GM18870 (cell line): ENCODE measurements at regions not wholly inside any gene's neighbourhood (a gene's known extent, or its start where the extent isn't known, plus 50 kb on each side); places are given as distances from the start of the nearest gene placed in this dataset.

Experiments used
- ATAC-seq: cut with Tn5 transposase; IDR thresholded peaks from one replicate; pipeline ENCODE4 v1.9.1; 2021; ENCODE audit warnings: moderate library complexity; ENCODE audit not compliant: unreplicated experiment

DNA sequence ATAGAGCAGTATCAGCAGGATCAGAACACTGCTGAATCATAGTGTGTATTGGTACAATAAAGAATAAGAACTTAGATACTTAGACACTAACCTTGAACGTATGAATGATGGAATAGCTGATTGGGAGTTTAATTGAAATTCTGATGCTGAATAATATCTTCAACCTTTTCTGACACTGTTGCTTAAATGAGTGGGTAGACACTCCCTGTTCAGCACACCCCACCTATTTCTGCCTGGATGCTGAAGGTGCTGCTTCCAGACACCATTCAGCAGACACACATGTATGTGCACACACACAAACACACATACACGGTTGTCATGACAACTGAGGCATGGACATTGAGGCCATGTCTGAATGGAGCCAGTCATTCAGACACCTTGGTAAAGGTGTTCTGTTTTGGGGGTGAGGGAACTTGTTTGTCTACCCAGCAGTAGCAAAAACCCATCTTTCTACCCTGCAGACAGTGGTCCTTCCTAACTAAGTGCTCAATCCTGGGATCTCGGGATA, 54.3 kb downstream of the TMEM215 start:
- no peak for ATAC-seq

DNA sequence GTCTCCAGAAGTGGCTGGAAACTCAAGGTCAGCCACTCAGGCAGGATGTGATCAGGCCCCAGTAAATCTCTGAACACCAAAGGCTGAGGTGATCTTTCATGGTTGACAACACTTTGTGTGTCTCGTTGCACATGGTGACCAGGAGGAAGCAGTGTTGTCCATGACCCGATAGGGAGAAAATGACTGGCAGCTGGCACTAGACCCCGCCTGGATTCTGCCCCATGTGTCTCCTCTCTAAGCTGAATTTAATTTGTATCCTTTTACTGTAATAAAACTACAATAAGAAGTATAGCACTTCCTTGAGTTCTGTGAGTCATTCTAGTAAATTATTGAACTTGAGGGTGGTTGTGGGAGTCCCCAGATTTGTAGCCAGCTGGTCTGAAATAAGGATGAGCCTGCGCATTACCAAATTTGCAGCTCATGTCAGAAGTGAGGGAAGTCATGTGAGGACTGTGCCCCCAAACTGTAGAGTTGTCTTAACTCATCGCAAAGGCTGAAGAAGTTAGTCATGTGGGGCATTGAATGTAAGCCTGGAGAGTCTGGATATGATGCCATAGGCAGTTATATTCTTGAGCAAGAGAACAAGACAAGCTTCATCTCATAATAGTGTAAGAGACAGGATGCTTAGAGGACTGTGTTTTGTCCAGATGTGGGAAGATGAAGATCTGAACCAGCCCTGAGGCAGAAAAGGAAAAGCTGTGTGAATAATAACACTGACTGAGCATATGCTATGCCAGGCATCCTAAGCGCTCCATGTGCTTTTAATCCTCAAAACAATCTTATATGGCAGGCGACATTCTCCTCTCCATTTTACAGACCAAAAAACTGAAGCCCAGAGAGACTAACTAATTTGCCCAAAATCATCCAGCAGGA, 55.9 kb downstream of the TMEM215 start:
- ATAC-seq = peak; percentile 74

DNA sequence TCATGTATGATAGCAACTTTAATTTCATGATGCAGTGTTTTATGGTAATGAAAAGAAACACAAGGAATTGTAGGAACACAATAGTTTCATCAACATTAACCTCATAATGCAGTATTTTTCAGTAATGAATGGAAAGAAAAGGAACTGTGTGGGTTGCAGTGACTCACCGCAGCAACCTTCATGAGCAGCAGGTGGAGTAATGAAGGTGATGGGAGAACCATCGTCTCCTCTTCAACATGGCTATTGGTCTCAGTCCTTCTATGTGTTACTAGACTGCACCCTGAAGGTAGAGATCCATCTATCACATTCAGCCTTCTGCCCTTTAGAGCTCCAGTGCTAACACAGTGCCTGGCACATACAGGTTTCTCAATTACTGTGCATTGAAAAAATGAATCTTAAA, 58.0 kb downstream of the TMEM215 start:
- ATAC-seq = no peak

DNA sequence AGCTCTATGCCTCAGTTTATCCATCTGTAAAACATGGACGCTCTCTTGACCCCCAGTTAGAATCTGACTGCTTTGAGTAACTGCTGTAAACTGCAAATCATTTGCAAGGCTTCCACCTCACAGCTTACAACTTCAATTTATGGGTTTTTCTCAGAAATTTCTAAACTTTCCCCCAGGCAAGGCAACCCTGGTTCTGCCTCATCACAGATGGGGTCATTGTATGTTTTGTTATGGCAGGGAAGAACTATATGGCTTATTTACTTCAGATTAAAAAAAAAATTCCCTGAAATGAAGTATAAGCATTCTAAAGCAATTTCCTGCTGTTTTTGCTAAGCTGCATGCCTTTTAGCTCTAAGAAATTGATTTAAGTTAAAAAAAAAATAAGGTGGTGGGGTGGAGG, 60.0 kb downstream of the TMEM215 start:
- ATAC-seq = no peak

DNA sequence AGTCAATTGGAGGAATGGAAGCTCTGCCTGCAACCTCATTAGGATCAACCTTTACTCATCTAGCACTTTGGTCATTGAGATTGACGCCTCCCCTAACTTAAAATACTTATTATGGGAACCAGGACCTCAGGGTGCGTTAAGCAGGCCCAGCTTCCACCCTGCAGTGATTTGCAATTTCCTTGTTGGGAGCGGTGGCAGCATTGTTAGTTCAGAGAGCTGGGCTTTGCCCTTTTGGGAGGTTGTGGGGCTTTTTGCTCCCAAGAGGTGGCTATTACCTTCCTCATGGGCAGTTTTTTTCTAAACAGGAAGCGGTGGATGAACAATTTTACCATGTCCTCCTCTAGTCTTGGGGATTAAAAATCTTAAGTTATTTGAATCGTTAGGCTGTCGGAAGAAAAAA, 60.9 kb downstream of the TMEM215 start:
- ATAC-seq = no peak

DNA sequence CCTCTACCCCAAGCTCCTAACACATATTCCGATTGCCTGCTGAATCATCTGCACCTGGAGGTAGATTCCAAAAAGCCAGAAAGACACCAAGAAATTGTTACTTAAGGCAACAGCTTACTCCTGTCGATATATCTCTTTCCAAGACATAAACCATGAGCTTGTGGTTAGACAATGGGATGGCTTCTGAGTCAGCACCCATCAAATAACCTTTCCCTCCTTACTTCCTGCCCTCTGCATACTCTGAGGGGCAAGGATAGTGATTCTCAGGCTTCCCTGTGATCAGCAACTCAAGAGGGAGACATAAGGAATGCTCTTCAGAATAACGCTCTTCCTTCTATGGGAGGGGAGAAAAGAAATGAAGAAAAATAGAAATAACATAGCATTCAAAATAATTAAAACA, 70.9 kb downstream of the TMEM215 start:
- no peak for ATAC-seq

DNA sequence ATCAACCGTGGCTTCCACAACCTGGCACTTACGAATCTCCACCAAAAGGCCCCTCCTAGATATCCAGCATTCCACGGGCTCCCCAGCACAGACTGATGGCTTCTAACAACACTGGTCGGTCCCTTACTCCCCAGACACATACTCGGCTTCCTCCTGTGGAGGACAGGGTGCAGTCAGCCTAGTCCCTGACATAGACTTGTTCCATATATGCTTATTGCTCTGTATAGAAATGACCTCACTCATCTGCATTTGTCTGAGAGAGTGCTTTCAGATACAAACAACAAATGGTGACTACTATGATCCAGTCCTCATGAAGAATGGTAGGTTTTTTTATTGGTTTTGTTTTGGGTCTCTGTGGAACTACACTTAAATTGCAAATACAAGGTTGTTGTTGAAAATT, 72.4 kb downstream of the TMEM215 start:
- no peak for ATAC-seq

DNA sequence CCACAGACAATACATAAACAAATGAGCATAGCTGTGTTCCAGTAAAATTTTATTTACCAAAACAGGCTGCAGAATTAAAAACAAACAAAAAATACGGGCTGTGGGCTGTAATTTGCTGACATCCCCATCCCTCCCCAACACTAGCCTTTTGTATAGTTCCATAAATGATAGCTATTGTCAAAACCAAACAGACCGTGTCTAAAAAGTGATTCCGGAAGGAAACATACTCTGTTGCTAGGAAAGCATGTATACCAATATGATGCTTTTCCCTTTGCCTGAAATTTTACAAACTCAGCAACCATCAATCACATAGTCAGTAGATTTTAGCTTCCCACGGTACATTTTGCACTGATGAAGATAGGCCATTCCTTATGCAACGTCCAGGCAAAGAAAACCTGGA, 80.0 kb downstream of the TMEM215 start:
- no peak for ATAC-seq

DNA sequence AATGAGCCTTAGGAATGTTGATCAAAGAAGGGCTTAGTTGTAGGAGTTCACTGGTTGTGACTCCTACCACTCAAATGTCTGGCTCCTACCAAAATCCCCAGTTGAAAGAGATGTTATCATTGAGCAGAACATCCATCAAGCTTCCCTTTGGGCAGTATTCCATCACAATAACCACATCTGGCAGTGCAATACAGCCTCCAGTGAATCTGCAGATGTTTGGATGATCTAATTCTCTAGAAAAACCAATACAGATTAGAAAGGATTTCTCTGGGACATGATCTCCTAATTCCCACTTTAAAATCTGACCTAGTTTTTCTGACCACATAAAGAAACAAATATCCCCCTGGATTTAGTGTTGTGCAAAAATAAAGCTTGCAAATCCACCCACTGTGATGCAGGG, 81.6 kb downstream of the TMEM215 start:
- no peak for ATAC-seq

DNA sequence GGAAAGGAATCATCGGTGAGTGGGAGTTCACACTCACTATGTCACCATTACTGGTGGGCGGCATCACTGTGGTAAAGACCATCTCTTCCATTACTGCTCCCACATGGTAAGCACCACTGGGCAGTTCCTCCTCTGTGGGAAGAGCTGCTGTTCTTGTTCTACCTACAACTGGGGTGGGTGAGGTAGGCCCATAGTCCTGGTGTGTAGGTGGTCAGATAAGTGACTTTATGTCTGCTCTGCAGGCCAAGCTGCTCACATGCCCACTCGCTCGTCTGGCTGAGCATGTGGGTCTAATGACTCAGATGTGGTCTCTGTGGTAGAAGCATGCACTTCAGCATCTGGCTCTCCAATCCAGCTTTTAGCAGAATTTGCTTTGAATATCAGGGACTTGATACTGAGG, 82.9 kb downstream of the TMEM215 start:
- no peak for ATAC-seq

DNA sequence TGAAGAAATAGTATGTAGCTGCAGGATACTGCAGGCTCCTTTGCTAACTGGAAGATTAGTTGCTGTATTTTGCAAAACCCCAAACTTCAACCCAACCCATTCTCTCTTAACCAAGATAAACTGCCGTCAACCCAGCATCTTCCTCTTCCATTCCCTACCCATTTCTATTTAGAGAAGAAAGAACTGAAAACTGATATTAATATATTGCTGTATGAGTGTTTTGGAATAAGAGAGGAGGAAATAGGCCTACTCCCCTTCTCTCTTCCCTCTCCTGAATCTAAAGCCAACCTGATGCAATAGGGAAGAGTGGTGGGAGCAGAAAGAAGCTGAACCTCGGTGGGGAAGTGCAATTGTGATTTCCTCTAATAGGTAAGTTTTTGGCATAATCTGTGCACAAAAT, 83.7 kb downstream of the TMEM215 start:
- no peak for ATAC-seq

DNA sequence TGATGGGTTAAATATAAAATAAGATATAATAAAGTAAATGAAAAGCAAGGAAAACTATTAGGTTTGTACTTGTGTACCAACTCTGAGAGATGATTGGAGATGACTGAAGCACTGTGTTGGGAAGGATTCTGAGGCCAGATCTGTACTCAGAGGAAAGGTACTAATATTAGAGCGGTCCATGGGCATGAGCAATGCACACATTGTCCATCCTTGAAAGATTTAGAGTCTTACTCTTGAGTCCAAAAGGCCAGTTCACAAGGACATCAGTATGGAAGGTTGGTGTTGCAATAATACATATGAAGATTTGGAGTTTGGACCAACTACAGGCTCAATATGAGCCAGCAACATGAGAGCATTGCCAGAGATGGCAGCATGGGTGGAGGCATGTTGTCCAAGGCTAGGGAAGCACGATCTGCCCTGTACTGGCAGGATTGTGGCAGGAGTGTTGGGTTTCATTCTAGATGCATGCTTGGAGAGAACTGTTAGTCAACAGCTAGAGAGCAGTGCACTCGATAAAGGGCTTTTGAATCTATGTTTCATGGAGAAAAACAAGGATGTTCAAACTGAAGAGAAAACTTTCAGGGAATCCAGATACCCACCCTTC, 84.4 kb downstream of the TMEM215 start:
- ATAC-seq = no peak

DNA sequence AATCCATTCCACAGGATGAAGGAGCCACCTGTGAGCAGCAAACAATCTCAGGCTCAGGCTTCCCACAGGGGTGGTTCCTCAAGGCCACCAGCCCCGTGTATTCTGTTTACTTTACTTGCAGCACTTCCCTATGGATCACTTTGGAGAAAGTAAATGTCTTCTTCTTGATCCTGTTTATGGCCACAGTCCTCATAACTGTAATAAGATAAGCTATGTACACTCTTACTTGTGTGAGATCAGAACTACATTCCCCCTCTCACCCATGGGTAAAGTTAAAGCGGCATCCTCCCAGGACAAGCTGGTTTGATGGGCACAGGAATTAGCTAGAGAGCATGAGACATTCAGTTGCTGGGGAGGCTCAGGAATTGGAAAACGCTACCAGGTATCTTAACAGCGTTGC, 86.1 kb downstream of the TMEM215 start:
- ATAC-seq = no peak

DNA sequence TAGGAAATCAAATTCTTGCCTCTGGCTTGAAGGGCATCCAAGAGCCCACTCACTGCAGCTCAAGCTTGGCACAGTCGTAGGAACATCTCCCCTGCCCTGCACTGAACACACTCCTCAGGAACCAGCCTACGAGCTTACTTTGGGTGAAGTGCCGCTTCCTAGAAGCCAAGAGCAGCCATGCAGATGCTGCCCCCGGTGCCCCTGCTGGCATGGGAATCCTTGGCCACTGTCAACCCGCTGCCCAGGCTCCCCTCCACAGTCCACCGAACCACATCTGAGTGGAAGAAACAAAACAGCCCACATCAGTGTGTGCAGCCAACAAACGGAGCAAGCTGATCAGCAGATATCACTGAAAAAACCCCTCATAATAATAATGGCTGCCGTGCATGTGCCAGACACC, 89.8 kb downstream of the TMEM215 start:
- no peak for ATAC-seq

DNA sequence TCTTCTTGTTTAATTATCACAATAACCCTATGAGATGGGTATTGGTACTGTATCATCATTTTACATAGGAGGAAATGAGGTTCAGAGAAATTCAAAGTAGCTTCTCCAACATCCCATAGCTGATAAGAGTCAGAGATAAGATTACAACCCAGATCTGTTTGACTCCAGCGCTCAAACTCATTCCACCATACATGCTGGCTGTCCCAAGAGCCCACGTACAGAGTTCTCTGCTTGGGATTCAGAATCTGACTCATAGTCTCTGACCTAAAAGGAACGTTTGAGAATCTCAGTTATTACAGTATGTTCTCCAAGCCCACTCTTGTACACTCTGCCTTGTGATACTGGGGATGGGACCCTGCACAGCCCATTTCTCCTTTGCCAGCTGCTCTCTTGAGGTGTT, 90.2 kb downstream of the TMEM215 start:
- ATAC-seq = no peak

DNA sequence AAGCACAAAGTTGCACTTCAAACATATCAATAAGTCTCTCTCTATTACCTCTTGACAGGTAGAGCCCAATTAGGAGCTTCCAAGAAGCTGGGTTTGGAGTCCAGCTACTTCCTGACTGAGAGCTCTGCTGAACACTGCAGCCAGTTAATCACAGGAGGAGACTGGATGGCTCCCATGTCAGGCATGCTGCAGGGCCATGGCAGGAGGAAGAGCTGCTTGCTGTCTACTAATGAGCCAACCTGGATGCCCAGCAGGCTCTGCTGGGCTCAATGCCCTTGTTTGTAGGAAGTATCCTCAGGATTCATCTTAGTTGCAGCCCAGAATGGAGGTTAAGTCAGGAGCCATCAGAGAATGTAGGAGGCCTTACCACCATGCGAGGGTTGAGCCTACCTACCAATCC, 91.9 kb downstream of the TMEM215 start:
- ATAC-seq = no peak

DNA sequence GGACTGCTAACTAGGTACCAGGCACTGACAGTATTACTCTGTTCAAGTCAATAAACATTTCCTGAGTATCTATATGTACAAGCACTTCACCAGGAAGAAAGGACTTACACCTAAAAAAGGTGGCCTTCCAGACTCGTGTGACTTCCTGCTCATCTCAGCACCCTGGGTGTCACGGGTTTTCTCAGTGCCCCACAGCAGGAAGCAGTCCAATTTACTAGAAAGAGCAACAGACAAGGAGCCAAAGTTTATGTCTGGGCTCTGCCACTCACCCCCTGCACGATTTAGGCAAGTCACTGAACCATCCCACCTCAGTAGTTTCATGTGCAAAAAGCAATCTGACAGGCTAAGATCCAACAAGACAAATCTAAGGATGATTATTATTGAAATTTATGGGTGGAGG, 92.4 kb downstream of the TMEM215 start:
- no peak for ATAC-seq

DNA sequence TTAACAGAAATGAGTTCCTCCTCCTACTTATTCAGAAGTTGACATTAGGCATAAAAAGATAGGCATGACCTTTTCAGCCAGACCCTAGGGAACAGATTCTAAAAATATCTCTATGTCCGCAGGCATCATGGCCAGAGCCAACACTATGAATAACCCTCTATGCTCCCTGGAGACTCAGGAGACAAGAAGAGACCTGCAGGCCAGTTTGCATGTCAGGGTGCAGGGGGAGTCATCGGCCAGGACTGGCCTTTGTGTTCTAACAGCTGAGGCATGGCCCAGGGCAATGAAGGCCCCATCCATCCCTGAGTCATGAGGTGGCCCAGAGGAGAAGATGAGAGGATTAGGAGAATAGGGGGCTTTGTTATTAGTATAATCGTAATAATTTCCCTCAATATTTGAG, 93.8 kb downstream of the TMEM215 start:
- ATAC-seq = no peak

DNA sequence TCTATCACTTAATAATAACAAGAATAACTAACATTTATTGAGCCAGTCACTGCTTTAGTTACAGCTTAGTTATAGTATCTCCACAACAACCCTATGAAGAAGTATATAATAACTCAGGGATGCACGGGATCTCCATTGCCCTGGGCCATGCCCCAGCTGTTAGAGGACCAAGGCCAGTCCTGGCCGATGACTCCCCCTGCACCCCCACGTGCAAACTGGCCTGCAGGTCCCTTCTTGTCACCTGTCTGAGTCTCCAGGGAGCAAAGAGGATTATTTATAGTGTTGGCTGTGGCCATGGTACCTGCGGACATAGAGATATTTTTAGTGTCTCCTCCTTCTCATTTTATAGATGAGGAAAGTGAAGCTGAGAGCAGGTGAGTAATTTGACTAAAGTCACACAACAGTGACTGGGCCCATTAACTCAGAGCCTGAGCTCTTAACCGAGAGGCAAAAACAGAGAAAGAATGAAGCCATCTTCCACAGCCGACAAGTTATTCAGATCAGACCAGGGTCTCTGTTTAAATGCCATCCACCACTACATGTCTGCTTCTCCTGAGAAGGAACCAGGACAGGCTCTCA, 94.4 kb downstream of the TMEM215 start:
- no peak for ATAC-seq

DNA sequence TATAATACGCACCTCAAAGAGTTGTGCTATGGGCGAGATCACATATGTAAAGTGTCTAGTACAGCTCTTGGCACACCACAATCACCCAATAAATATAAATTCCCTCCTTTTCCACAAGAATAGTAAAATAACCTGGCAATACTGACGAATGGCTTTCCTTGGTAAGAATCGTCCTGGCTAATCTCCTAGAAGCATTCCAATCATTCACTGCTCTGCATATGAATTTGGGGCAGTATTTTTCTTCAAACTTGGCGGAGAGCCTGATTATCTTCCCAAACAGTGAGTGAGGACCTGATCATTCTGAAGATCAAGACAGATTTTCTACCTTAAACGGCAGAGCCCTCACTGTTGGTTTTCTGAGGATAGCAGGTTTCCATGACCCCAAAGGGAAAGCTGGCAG, 96.0 kb downstream of the TMEM215 start:
- no peak for ATAC-seq

DNA sequence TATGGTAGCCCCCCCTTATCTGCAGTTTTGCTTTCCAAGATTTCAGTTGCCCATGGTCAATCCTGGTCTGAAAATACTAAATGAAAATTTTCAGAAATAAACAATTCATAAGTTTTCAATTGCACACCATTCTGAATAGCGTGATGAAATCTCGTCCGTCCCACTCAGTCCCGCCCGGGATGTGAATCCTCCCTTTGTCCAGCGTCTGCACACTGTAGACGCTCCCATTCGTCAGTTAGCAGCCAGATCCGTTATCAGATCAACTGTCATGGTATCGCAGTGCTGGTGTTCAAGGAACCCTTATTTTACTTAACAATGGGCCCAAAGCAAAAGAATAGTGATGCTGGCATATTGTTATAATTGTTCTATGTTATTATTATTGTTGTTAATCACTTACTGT, 98.6 kb downstream of the TMEM215 start:
- no peak for ATAC-seq

DNA sequence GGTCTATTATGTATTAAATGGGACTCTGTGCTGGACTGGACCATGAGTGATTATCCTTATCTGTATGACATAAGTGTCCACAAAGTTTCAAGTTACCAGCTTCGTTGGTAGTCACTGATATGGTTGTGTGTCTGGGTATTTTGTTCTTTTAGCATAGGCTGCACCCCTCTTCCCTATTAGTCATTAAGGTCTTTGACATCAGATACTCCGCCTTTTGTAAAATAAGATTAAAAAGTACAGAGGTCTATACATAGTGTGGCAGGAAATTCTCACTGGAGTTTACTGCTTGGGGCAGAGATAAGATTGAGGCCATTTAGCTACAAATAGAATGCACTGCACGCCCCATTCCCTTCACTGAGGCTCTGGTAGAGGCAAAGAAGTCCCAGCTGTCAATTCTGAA, 99.4 kb downstream of the TMEM215 start:
- ATAC-seq = no peak
